Peyer's patch (tissue), 4 donors: ENCODE measurements at regions not wholly inside any gene's neighbourhood (a gene's known extent, or its start where the extent isn't known, plus 50 kb on each side); places are given as distances from the start of the nearest gene placed in this dataset.

Experiments used
- CTCF ChIP-seq, 6 experiments: fragments of 450-650 bp in 4 of 6; fragments of 200-600 bp in 2 of 6; sonication (generic) in 1 of 6; IDR thresholded peaks; one replicate each; pipeline ENCODE4 v1.5.1; 2017 to 2019; ENCODE audit warnings: antibody characterized with exemption in 6 of 6, mild to moderate bottlenecking in 3 of 6, moderate library complexity in 1 of 6
- POLR2A ChIP-seq, 2 donors: fragments of 450-650 bp; IDR thresholded peaks; one replicate each; pipeline ENCODE4 v1.5.1; 2017; ENCODE audit warnings: antibody characterized with exemption in 2 of 2, mild to moderate bottlenecking in 2 of 2, moderate library complexity in 2 of 2

- TF ChIP-seq CTCF (IDR thresholded peaks at IDR 0.05) (no peak), POLR2A (IDR thresholded peaks at IDR 0.05) (no peak)
Measured at GRCh38 chr12:105864316-105864715, 274.4 kb downstream of the NUAK1 start.
